HEK293 (cell line): ENCODE measurements at regions not wholly inside any gene's neighbourhood (a gene's known extent, or its start where the extent isn't known, plus 50 kb on each side); places are given as distances from the start of the nearest gene placed in this dataset.

Experiments
- KLF16 ChIP-seq: fragments of 450-650 bp; formaldehyde crosslinking; IDR thresholded peaks from 2 replicates; pipeline ENCODE4 v1.5.1; 2017; ENCODE audit warnings: missing biosample characterization, missing genetic modification characterization
- SALL2 ChIP-seq: fragments of 450-650 bp; formaldehyde crosslinking; IDR thresholded peaks from 2 replicates; pipeline ENCODE4 v1.5.0; 2017; ENCODE audit warnings: missing biosample characterization, mild to moderate bottlenecking, missing genetic modification characterization, borderline replicate concordance
- SCRT1 ChIP-seq: fragments of 450-650 bp; formaldehyde crosslinking; IDR thresholded peaks from 2 replicates; pipeline ENCODE4 v1.5.1; 2016; ENCODE audit warnings: missing biosample characterization, missing genetic modification characterization, borderline replicate concordance
- ZBTB1 ChIP-seq: fragments of 450-650 bp; formaldehyde crosslinking; IDR thresholded peaks from 2 replicates; pipeline ENCODE4 v1.5.1; 2016; ENCODE audit warnings: missing biosample characterization, missing genetic modification characterization
- ZBTB21 ChIP-seq: fragments of 450-650 bp; formaldehyde crosslinking; IDR thresholded peaks from 2 replicates; pipeline ENCODE4 v1.5.1; 2017; ENCODE audit warnings: missing biosample characterization, missing genetic modification characterization
- ZNF157 ChIP-seq: fragments of 450-650 bp; formaldehyde crosslinking; IDR thresholded peaks from 2 replicates; pipeline ENCODE4 v1.5.1; 2016; ENCODE audit warnings: missing biosample characterization, missing genetic modification characterization
- ZNF2 ChIP-seq: fragments of 450-650 bp; formaldehyde crosslinking; IDR thresholded peaks from 2 replicates; pipeline ENCODE4 v1.5.1; 2016; ENCODE audit warnings: missing biosample characterization, missing genetic modification characterization
- ZNF362 ChIP-seq: fragments of 450-650 bp; formaldehyde crosslinking; IDR thresholded peaks from 2 replicates; pipeline ENCODE4 v1.5.1; 2016; ENCODE audit warnings: missing biosample characterization, missing genetic modification characterization
- ZNF664 ChIP-seq: fragments of 450-650 bp; formaldehyde crosslinking; IDR thresholded peaks from 2 replicates; pipeline ENCODE4 v1.5.1; 2016; ENCODE audit warnings: missing biosample characterization, missing genetic modification characterization
- ZNF670 ChIP-seq: fragments of 450-650 bp; formaldehyde crosslinking; IDR thresholded peaks from 2 replicates; pipeline ENCODE4 v1.5.1; 2016; ENCODE audit warnings: missing biosample characterization, missing genetic modification characterization, low read depth
- ZNF747 ChIP-seq: fragments of 450-650 bp; formaldehyde crosslinking; IDR thresholded peaks from 2 replicates; pipeline ENCODE4 v1.5.1; 2016; ENCODE audit warnings: missing biosample characterization, missing genetic modification characterization
- TF ChIP-seq, protein P1 (sequence below): fragments of 450-650 bp; formaldehyde crosslinking; IDR thresholded peaks from 2 replicates; pipeline ENCODE4 v1.5.1; 2016; ENCODE audit warnings: missing biosample characterization, missing genetic modification characterization
- TF ChIP-seq, protein P2 (sequence below): fragments of 450-650 bp; formaldehyde crosslinking; IDR thresholded peaks from 2 replicates; pipeline ENCODE4 v1.5.1; 2016; ENCODE audit warnings: missing biosample characterization, missing genetic modification characterization
- TF ChIP-seq, protein P3 (sequence below): fragments of 450-650 bp; formaldehyde crosslinking; IDR thresholded peaks from 2 replicates; pipeline ENCODE4 v1.5.1; 2016; ENCODE audit warnings: missing biosample characterization, missing genetic modification characterization

GRCh38 chr12:131408484-131408883 lies 302.4 kb upstream of the SFSWAP start:
- TF ChIP-seq ZNF664 (tag by site-specific recombination) (no peak), SCRT1 (tag by site-specific recombination) (no peak), ZNF157 (no peak), ZBTB21 (tag by site-specific recombination) (no peak), ZNF362 (no peak), ZNF670 (tag by site-specific recombination) (no peak), ZNF747 (tag by site-specific recombination) (no peak), ZNF2 (tag by site-specific recombination) (no peak), ZBTB1 (tag by site-specific recombination) (no peak), SALL2 (tag by site-specific recombination) (no peak), KLF16 (no peak)
- TF ChIP-seq, protein P1, sequence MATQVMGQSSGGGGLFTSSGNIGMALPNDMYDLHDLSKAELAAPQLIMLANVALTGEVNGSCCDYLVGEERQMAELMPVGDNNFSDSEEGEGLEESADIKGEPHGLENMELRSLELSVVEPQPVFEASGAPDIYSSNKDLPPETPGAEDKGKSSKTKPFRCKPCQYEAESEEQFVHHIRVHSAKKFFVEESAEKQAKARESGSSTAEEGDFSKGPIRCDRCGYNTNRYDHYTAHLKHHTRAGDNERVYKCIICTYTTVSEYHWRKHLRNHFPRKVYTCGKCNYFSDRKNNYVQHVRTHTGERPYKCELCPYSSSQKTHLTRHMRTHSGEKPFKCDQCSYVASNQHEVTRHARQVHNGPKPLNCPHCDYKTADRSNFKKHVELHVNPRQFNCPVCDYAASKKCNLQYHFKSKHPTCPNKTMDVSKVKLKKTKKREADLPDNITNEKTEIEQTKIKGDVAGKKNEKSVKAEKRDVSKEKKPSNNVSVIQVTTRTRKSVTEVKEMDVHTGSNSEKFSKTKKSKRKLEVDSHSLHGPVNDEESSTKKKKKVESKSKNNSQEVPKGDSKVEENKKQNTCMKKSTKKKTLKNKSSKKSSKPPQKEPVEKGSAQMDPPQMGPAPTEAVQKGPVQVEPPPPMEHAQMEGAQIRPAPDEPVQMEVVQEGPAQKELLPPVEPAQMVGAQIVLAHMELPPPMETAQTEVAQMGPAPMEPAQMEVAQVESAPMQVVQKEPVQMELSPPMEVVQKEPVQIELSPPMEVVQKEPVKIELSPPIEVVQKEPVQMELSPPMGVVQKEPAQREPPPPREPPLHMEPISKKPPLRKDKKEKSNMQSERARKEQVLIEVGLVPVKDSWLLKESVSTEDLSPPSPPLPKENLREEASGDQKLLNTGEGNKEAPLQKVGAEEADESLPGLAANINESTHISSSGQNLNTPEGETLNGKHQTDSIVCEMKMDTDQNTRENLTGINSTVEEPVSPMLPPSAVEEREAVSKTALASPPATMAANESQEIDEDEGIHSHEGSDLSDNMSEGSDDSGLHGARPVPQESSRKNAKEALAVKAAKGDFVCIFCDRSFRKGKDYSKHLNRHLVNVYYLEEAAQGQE, result no peak
- TF ChIP-seq, protein P2, sequence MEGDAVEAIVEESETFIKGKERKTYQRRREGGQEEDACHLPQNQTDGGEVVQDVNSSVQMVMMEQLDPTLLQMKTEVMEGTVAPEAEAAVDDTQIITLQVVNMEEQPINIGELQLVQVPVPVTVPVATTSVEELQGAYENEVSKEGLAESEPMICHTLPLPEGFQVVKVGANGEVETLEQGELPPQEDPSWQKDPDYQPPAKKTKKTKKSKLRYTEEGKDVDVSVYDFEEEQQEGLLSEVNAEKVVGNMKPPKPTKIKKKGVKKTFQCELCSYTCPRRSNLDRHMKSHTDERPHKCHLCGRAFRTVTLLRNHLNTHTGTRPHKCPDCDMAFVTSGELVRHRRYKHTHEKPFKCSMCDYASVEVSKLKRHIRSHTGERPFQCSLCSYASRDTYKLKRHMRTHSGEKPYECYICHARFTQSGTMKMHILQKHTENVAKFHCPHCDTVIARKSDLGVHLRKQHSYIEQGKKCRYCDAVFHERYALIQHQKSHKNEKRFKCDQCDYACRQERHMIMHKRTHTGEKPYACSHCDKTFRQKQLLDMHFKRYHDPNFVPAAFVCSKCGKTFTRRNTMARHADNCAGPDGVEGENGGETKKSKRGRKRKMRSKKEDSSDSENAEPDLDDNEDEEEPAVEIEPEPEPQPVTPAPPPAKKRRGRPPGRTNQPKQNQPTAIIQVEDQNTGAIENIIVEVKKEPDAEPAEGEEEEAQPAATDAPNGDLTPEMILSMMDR, result no peak
- TF ChIP-seq, protein P3, sequence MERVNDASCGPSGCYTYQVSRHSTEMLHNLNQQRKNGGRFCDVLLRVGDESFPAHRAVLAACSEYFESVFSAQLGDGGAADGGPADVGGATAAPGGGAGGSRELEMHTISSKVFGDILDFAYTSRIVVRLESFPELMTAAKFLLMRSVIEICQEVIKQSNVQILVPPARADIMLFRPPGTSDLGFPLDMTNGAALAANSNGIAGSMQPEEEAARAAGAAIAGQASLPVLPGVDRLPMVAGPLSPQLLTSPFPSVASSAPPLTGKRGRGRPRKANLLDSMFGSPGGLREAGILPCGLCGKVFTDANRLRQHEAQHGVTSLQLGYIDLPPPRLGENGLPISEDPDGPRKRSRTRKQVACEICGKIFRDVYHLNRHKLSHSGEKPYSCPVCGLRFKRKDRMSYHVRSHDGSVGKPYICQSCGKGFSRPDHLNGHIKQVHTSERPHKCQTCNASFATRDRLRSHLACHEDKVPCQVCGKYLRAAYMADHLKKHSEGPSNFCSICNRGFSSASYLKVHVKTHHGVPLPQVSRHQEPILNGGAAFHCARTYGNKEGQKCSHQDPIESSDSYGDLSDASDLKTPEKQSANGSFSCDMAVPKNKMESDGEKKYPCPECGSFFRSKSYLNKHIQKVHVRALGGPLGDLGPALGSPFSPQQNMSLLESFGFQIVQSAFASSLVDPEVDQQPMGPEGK (tag by site-specific recombination), result no peak
